ENCODE measurements at regions not wholly inside any gene's neighbourhood (a gene's known extent, or its start where the extent isn't known, plus 50 kb on each side); places are given as distances from the start of the nearest gene placed in this dataset.

DNA sequence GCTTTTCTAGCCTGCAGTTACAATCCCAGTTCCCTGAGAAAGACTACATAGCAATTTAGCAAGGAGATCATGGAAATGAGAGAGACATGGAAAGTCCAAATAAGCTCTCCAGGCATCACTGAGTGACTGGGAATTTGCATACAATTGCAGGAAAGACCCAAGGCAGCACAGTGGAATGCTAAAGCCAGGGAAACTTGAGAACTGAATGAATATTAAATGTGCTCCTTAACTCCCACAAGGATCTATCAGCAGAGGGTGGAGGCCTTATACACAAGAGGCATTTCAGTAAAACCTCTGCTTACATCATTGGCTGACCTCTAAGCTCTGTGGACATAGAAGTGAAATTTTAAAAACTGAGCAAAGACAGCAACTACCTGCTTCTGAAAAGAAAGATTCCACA, 355.6 kb upstream of the DAB2 start:
- no peak overlapping the region for H2AFZ ChIP-seq (ENCODE audit: control insufficient read depth, low read length)
- TF ChIP-seq EZH2 (IDR thresholded peaks at IDR 0.05; ENCODE audit: low read length), result no peak
- TF ChIP-seq, protein P1, sequence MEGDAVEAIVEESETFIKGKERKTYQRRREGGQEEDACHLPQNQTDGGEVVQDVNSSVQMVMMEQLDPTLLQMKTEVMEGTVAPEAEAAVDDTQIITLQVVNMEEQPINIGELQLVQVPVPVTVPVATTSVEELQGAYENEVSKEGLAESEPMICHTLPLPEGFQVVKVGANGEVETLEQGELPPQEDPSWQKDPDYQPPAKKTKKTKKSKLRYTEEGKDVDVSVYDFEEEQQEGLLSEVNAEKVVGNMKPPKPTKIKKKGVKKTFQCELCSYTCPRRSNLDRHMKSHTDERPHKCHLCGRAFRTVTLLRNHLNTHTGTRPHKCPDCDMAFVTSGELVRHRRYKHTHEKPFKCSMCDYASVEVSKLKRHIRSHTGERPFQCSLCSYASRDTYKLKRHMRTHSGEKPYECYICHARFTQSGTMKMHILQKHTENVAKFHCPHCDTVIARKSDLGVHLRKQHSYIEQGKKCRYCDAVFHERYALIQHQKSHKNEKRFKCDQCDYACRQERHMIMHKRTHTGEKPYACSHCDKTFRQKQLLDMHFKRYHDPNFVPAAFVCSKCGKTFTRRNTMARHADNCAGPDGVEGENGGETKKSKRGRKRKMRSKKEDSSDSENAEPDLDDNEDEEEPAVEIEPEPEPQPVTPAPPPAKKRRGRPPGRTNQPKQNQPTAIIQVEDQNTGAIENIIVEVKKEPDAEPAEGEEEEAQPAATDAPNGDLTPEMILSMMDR (optimal IDR thresholded peaks at IDR 0.05 in 1 of 3, IDR thresholded peaks at IDR 0.05 in 1 of 3, conservative IDR thresholded peaks at IDR 0.05 in 1 of 3; ENCODE audit: extremely low read depth in 1 of 3, insufficient read depth in 2 of 3, low read length in 3 of 3), result no peak
- H3K4me3 ChIP-seq (ENCODE audit: control insufficient read depth in 2 of 3, extremely low read depth in 1 of 3, insufficient read depth in 2 of 3, low read depth in 1 of 3, low read length in 3 of 3), result no peak overlapping the region
- DNase-seq (ENCODE audit: low read depth, low spot score) (no peak), FAIRE-seq (no peak)
- H3K9me3 ChIP-seq (ENCODE audit: control insufficient read depth, low read depth, low read length), result no peaks in the 10 kb centered on the region
- dilution Hi-C loops (cut with MboI; ENCODE audit: extremely low pct_ligation_motif_present, low sequenced_read_pairs), result no loop called here
- H3K9me1 ChIP-seq (ENCODE audit: control insufficient read depth, extremely low read depth, insufficient read depth, low read length), result no peaks in the 10 kb centered on the region
- no peak overlapping the region for H3K4me2 ChIP-seq (ENCODE audit: control insufficient read depth, extremely low read depth, insufficient read depth, low read depth, low read length)
- no peak overlapping the region for H3K9ac ChIP-seq (ENCODE audit: control insufficient read depth, extremely low read depth, insufficient read depth, low read length)
- no peak overlapping the region for H3K27ac ChIP-seq (ENCODE audit: control insufficient read depth, insufficient read depth, low read length)
- no peaks in the 10 kb centered on the region for H4K20me1 ChIP-seq (ENCODE audit: control insufficient read depth, extremely low read depth, insufficient read depth, low read length)
- no peaks in the 10 kb centered on the region for H3K27me3 ChIP-seq (ENCODE audit: control insufficient read depth, extremely low read depth, insufficient read depth, low read length)
- H3K4me1 ChIP-seq (ENCODE audit: control insufficient read depth, extremely low read depth, insufficient read depth, low read length), result no peaks in the 10 kb centered on the region
- H3K36me3 ChIP-seq (ENCODE audit: control insufficient read depth in 2 of 2, extremely low read depth in 1 of 2, insufficient read depth in 2 of 2, low read length in 2 of 2), result no peaks in the 10 kb centered on the region
- no peaks in the 10 kb centered on the region for H3K79me2 ChIP-seq (ENCODE audit: control insufficient read depth, insufficient read depth, low read length)

DNA sequence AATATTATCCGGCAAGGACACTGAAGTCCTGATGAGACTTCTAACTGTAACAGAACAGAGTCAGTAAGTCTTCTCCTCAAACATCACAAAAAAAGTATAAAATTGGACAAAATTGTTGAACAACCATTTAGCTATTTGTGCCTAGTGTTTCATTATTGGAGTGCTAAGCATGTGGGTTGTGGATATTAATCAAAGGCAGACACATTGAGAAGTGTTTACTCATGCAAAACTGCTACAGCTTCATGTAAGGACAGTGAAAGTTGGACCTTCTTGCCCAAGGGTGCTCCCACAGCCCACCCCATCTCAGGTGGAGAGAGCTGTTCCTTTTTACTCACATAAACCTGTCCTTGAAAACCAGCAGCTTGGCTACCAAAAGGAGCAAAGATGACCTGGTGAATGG, 355.1 kb upstream of the DAB2 start:
- dilution Hi-C loops (cut with MboI; ENCODE audit: extremely low pct_ligation_motif_present, low sequenced_read_pairs), result no loop called here
- FAIRE-seq, result no peak

More for the DNA sequence above, 355.1 kb upstream of the DAB2 start:
- TF ChIP-seq, protein P1 (optimal IDR thresholded peaks at IDR 0.05 in 1 of 3, IDR thresholded peaks at IDR 0.05 in 1 of 3, conservative IDR thresholded peaks at IDR 0.05 in 1 of 3; ENCODE audit: extremely low read depth in 1 of 3, insufficient read depth in 2 of 3, low read length in 3 of 3), result no peak
- TF ChIP-seq EZH2 (IDR thresholded peaks at IDR 0.05; ENCODE audit: low read length), result no peak
- no peak for DNase-seq (ENCODE audit: low read depth, low spot score)
- no peaks in the 10 kb centered on the region for H3K9me1 ChIP-seq (ENCODE audit: control insufficient read depth, extremely low read depth, insufficient read depth, low read length)
- no peaks in the 10 kb centered on the region for H3K79me2 ChIP-seq (ENCODE audit: control insufficient read depth, insufficient read depth, low read length)
- no peaks in the 10 kb centered on the region for H4K20me1 ChIP-seq (ENCODE audit: control insufficient read depth, extremely low read depth, insufficient read depth, low read length)
- no peaks in the 10 kb centered on the region for H3K4me1 ChIP-seq (ENCODE audit: control insufficient read depth, extremely low read depth, insufficient read depth, low read length)
- no peak overlapping the region for H3K4me3 ChIP-seq (ENCODE audit: control insufficient read depth in 2 of 3, extremely low read depth in 1 of 3, insufficient read depth in 2 of 3, low read depth in 1 of 3, low read length in 3 of 3)
- no peaks in the 10 kb centered on the region for H3K9me3 ChIP-seq (ENCODE audit: control insufficient read depth, low read depth, low read length)
- no peaks in the 10 kb centered on the region for H3K36me3 ChIP-seq (ENCODE audit: control insufficient read depth in 2 of 2, extremely low read depth in 1 of 2, insufficient read depth in 2 of 2, low read length in 2 of 2)
- no peaks in the 10 kb centered on the region for H3K27me3 ChIP-seq (ENCODE audit: control insufficient read depth, extremely low read depth, insufficient read depth, low read length)
- no peak overlapping the region for H3K9ac ChIP-seq (ENCODE audit: control insufficient read depth, extremely low read depth, insufficient read depth, low read length)
- no peak overlapping the region for H3K4me2 ChIP-seq (ENCODE audit: control insufficient read depth, extremely low read depth, insufficient read depth, low read depth, low read length)
- H2AFZ ChIP-seq (ENCODE audit: control insufficient read depth, low read length), result no peak overlapping the region
- no peak overlapping the region for H3K27ac ChIP-seq (ENCODE audit: control insufficient read depth, insufficient read depth, low read length)
